ENCODE measurements at regions not wholly inside any gene's neighbourhood (a gene's known extent, or its start where the extent isn't known, plus 50 kb on each side); places are given as distances from the start of the nearest gene placed in this dataset.
"Not testable (repeated sequence)": the region's sequence is repeated elsewhere in the genome, so short reads cannot be mapped to it uniquely, and the experiment has no call there.

DNA sequence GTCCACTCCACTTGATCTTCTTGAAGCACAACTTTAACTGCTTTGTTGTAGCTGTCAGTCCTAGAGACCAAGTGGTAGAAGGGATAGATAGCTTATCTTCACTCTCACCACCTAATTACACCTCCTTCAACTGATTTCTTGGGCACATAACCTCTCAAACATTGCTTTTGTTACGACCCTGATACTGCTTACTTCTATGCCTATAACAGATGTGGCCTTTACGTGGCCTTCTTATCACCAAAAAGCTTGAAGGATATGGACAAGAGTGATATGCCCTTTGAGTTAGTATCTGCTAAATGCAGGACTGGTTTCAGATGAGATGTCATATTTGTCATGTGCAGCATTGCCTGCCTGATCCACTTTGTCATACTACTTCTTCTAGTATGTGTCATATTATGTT, 847.2 kb downstream of the TDRD15 start:
- DNase-seq (ENCODE audit: low spot score) = no peak

DNA sequence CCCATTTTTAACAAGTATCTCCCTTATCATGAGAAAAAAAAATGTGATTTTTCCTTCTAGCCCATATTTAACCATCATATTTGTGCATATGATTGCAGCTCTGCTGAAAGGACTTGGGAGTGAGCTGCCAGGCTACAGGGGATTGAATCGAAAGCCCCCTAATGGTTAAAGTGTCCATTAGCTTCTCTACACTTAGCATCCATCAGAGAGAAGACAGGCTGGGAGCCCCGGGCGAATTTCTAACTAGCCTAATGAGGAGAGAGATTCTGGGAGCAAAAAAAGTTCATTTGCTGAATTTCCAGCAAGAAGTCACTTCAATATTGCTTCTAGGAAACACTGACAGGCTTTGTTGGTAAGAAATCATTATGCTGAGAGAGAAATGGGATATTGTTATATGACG, 848.8 kb downstream of the TDRD15 start:
- DNase-seq (ENCODE audit: low spot score) = no peak

DNA sequence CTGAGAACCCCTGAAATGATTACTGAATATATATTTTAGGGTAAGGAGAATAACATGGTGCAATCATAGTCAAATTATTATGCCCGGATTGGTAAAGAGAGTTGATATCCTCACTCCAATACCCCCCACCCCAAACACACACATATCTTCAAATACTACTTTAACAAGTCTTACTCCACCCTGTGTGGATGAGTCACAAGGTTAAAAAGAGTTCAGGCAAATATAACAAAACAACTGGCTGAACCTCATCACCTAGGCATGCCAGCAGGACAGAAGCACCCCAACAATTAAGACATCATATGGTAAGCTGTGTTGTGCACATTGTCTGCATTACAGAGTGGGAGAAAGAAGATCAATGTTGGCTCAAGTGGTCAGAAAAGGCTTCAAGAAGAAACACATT, 857.4 kb downstream of the TDRD15 start:
- no peak for DNase-seq (ENCODE audit: low spot score)

DNA sequence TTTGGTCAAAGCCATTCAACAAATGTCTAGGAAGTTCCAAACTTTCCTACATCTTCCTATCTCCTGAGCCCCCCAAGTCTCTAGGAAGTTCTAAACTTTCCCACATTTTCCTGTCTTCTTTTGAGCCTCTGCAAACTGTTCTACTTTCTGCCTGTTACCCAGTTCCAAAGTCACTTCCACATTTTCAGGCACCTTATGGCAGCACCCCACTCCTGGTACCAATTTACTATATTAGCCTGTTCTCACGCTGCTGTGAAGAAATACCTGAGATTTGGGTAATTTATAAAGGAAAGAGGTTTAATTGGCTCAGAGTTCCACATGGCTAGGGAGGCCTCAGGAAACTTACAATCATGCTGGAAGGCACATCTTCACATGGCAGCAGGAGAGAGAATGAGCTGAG, 869.2 kb downstream of the TDRD15 start:
- no peak for DNase-seq (ENCODE audit: low spot score)

DNA sequence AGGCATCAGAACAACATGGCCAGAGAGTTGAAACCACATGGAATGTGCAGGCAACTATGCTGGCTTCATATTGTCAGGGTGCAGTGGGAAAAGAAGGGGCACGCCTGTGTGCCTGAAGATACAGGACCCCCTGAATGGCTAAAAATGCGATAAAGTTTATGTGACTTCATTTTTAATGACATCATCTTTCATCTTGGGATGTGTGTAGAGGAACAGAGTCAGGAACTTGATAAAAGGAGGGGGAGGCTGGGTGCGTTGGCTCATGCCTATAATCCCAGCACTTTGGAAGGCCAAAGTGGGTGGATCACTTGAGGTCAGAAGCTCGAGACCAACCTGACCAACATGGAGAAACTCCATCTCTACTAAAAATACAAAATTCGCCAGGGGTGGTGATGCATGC, 872.6 kb downstream of the TDRD15 start:
- no peak for DNase-seq (ENCODE audit: low spot score)

DNA sequence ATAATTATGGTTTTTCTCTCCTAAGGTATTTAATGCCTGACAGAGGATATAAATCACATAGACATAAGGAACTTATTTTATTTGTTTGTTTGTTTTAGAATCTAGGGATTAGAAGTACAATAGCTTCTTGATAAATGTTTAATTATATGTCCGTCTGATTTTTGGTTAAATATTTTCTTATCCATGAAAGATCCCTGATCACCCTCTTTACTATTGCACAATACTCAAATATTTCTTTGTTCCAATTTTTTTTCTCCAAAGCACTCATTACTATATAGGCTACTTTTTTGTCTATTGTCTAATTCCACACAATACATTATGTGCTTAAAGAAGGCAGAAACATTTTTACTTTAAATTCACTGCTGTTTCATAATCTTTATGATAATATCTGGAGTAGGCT, 875.8 kb downstream of the TDRD15 start:
- DNase-seq (ENCODE audit: low spot score) = no peak

DNA sequence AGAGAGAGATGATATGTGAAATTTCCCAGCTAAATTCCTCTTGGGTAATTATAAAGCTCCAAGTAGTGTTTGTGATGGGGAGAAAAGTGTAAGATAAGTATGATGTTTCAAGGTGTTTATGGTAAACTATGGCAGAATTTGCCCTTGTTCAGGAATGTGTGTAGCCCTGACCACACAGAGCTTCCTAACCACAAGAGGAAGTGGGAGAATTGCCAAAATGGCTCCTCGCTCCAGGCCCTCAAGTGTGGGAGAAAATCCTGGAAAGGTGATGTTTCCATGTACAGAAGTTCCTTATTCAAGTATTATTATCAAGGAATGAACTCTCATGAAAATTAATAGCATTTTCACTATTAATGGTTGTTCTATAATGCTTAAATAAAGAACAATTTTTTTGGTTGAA, 878.3 kb downstream of the TDRD15 start:
- no peak for DNase-seq (ENCODE audit: low spot score)

DNA sequence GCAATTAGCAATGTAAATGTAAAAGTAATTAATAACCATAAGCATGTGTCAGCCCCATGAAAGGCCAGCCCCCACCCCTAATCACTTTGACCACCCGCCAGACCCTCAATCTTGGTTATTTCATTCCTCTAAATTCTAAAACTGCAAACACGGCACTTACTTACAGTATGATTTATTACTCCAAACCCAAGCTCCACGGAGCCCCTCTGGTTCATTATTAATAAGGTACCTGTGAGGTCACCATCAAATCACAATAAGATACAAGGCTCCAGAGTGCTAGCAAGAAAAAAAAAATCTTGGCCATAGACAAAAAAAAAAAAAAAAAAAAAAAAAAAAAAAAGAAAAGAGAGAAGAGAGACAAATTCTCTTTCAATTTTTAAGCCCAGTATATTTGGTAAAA, 879.5 kb downstream of the TDRD15 start:
- DNase-seq (ENCODE audit: low spot score) = no peak

DNA sequence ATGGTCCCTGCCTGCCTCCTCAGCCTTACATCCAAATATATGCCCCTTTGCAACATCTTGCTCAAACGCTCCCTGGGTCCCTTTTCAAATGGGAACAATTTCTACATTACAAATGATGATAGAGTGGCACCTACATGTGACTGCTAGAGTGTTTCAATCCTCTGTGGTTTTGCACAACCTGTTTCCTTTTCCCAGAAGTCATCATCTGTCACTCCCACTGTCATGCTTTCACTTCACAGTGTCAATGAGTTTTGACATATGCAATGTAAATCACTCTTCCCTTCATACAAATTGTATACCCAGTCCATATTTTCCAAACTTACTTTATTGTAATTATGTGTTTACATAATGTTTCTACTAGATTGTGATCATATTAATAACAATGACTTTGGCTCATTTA, 887.3 kb downstream of the TDRD15 start:
- DNase-seq (ENCODE audit: low spot score) = no peak

DNA sequence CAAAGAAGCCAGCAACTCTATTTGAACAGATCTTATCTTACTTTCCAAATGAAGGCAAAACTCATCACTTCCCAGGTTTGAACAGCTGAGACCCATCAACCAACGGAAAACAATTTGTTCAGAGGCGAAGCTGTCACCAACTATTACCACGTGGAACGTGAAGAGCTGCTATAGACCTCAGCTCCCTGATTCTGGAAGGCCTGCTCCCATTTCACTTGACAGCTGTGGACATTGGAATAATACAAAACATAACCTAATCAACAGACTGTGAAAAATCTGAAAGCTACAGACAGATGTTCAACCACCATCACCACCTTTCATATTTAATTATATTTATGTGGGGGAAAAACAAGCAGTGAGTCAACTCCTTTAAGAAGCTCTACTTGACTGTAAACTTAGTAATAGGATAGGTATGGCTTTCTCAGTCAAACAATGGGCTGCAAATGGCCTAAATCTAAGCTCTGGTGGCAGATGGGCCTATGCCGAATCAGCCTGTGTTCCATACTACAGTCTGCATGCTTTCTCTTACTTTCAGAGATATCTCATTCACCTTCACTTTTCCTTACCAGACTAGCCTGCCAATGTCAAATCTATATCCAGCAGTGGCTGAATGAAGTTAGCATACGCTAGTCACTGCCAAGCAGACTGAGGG, 896.4 kb downstream of the TDRD15 start:
- no peak for DNase-seq (ENCODE audit: low spot score)

DNA sequence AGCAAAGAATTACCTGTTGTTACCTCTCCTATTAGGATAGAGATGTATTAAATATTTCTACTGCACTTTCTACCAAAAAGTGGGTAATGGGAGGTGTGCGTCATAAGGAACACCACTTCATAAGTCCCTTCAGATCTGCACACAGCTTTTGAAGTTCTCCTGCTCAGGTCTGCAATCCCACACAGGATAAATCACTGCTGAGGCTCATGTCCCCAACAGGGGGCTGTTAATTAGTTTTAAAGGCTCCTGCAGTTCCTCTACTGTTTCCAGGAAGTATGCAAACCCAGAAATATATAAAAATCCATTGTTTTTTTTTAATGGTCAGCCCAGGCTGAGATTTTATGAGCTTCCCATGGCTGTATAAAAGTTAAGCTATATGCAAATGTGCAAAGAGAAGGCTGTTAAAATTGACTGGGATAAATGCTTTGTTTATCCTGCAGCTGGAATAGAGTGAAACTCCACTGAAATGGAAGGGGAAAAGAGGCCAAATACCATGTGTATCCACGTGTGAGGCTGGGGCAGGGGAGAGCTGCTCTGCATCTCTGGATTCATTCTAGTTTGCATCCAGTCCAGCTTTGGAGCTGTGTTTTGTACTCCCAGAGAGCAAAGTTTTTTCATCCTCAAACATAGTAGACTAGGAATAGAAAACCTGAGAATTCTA, 903.7 kb downstream of the TDRD15 start:
- no peak for DNase-seq (ENCODE audit: low spot score)

DNA sequence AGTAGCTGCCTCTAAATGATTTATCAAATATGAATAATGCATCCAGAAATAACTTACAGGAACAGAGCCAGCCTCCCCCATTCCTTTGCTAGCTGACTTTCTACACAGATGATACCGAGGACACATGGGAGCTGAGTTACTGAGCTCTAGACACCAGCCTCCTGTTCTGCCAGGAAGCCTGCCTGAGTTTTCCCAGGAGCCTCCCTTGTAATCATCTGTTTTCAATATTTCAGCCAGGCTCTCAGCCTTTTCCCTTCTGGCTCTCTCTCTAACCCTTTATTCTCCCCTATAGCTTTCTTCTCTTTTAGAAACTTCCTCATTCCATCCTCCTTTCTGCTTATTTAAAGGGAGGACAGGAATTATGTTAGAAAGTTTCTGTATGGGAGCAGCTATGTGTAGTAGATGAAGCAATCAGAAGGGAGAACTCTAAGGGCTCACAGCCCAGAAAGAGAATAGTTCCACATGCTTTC, 911.6 kb downstream of the TDRD15 start:
- no peak for DNase-seq (ENCODE audit: low spot score)

DNA sequence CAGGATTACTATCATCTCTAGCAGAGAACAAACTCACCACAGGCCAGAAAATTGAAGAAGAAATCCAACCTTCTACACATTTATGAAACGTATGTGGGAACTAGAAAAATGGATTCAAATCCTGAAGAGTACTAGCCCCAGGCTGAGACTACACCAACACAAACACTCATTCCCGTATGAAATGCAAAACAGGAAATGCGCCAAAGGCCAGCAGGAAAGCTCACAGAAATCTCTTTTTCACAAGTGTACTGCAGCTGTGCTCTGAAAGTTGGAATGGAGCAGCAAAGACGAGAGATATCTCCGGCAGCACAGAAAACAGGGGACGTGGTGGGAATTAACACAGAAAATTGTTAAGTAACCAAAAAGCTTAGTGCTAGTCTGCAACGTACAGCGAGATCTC, 913.5 kb downstream of the TDRD15 start:
- no peak for DNase-seq (ENCODE audit: low spot score)

DNA sequence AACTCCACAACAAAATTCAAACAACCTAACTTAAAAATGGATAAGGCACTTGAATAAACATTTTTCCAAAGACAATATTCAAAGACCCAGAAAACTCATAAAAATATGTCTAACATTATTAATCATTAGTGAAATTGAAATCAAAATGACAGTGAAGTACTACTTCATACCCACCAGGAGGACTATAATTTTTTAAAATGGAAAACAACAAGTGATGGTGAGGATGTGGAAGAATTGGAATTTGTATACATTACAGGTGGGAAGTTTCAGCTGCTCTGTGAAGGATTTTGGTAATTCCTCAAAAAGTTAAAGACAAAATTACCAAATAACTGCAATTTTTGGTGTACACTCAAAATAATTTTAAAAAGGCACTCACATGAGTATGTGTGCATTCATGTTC, 920.0 kb downstream of the TDRD15 start:
- DNase-seq (ENCODE audit: low spot score) = no peak

DNA sequence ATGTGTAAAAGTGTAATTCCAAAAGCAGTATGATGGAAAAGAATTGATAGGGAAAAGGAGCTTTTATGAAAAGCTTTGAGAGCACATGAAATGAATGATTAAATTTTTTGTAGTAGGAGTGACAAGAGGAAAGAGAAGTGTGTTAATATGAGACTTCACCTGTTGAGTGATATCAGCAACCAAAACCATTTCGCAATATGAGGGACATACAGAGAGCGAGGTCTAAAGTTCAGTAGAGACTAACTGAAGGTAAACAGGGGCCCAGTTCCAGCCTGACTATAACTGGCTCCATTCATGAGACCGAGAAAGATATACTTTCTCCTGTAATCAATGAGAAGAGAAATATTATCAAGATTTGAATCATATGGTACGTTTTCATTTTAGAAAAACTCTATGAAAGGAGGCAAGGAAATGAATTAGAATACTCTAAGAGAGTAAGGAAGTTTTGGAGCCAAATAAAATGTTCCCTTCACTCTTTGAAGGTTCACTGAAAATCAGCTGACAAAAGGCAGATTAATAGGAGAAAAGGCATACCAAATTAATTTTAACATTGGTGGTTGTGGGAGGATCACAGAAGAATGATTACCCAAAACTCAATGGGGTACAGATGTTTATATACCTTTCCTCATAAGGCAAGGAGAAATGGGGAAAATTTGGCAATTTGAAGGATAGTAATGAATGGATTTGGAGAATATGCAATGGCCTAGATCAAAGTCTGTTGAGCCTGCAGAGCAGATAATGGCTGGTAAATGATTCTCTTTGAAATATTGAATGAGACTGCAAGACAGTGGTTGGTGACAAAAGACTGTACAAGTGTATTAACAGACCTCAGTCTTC, 932.2 kb downstream of the TDRD15 start:
- DNase-seq (ENCODE audit: low spot score) = no peak

DNA sequence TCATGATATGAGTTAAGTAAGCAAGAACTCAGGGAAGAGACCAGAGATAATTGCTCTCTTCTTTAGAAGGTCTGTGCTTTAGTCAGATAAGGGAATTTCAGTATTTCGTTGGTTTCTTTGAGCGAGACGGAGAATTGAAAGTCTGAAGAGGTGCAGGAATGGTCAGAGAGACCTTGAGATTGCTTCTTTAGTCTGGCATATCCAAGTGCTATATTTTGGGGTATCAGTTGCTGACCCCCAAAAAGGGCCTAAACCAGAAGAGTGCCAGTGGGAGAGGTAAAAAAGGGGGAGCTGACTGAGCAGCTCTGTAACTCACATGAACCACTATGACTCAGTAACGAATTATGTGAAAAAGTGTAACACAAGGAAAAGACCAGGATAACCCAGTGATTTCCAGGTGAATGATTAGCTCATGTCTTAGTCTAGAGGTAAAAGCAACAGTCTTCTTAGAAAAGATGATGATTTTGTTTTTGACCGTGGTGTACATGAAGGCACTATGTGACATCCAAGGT, 932.9 kb downstream of the TDRD15 start:
- no peak for DNase-seq (ENCODE audit: low spot score)

DNA sequence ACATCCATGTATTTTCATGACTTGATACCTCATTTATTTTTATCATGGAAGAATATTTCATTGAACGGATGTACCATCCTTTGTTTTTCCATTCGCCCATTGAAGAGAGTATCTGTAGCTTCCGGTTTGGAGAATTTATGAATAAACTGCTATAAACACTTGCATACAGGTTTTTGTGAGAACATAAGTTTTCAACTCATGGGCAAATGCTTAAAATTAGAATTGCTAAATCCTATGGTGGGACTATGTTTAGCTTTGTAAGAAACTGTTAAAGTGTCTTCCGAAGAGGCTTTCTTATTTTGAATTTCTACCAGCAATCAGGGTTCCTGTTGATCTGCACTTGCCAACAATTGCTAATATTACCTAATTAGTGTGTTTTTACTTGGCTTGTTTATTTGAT, 938.9 kb downstream of the TDRD15 start:
- DNase-seq (ENCODE audit: low spot score) = no peak

DNA sequence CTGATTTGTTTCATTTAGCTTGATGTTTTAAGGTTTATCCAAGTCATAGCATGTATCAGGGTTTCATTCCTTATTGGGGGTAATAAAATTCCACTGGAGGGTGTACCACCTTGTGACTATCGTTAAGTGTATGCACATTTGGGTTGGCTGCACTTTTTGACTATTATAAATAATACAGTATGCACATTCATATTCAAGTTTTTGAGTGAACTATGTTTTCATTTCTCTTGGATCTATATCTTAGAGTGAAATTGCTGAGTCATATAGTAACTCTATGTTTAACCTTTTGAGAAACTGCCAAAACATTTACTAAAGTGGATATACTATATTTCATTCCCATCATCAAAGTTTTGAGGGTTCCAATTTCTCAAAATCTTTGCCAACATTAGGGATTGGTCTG, 952.7 kb downstream of the TDRD15 start:
- no peak for DNase-seq (ENCODE audit: low spot score)

DNA sequence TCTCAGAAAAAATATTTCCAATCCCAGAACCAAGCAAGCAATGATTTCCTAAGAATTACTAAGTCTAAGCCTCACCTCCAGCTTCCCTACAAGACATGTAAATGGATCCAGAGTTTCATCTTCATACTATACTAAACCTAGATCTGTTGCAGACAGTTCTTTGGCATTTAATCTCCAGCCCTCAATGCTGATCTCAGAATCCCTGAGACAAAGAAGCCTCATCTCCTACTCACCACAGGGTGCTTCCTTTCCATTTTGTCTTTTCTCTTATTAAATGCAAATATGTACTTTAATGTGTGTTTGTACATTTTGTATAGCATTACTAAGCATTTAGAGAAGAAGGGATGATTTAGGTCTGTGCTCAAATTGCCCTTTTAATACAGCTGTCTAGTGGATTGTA, 954.9 kb downstream of the TDRD15 start:
- no peak for DNase-seq (ENCODE audit: low spot score)

DNA sequence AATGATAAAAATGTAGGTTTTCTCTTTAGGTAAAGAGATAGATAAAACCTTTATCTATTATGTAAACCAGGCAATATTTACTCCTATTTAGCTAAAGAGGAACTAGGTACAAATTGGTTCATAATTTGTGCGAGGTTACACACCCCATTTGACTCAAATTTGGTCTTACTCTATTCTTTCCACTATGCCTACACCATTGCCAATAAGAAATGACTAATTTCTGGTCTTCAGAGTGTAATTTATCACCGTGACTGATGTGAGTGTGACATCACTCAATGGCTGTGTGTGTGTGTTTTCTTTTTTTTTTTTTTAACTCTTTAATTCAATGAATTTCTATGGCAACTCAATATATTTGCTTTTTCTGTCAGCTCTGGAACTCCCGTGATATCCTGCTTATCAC, 955.8 kb downstream of the TDRD15 start:
- DNase-seq (ENCODE audit: low spot score) = no peak

DNA sequence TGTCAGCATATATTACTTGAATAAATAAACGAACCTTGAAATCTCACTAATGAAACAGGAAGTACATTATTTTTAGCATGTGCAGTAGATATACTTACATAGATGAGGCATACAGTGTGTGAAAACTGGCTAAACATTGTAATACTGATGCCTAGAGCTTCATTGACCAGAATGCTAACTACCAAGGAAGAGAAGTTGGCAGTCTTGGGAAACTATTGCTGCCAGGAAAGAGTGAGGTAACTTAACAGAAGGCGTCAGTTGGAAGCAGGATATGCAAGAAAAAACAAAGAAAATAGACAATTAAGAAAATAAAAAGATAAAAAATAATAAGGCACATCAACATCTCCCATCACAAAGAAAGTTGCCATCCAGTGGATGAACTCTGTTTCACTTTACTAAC, 963.0 kb downstream of the TDRD15 start:
- DNase-seq (ENCODE audit: low spot score) = no peak

DNA sequence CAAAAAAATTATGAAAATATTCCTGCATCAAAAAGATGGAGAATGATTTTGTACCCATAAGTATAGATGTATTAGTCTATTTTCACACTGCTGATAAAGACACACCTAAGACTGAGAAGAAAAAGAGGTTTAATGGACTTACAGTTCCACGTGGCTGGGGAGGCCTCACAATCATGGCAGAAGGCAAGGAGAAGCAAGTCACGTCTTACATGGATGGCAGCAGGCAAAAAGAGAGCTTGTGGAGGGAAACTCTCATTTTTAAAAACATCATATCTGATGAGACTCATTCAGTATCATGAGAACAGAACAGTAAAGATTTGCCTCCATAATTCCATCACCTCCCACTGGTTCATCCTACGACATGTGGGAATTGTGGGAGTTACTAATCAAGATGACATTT, 979.8 kb downstream of the TDRD15 start:
- not testable (repeated sequence) for DNase-seq (ENCODE audit: low spot score)

DNA sequence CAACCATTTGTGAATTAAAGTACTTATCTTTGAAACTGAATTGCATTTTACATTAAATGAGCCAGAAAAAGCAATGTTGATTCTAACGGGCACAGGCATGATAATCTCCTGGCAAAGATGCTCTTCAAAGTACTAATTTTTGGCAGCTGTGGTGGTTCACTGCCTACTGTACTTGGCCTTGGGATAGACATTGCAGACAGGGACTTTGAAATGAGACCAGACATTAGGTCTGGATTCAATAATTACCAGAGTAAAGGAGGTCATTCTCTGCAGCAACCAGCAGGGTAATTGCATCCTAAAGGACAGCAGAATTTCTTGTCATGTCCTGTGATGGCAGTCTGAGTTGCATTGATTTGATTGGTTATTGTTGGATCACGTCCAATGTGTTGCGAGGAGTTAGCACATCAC, 986.5 kb downstream of the TDRD15 start:
- DNase-seq (ENCODE audit: low spot score) = no peak
